ENCODE measurements at regions not wholly inside any gene's neighbourhood (a gene's known extent, or its start where the extent isn't known, plus 50 kb on each side); places are given as distances from the start of the nearest gene placed in this dataset.
A peak's percentile ranks its signal among the peaks of the same experiment; 100 is the strongest.

DNA sequence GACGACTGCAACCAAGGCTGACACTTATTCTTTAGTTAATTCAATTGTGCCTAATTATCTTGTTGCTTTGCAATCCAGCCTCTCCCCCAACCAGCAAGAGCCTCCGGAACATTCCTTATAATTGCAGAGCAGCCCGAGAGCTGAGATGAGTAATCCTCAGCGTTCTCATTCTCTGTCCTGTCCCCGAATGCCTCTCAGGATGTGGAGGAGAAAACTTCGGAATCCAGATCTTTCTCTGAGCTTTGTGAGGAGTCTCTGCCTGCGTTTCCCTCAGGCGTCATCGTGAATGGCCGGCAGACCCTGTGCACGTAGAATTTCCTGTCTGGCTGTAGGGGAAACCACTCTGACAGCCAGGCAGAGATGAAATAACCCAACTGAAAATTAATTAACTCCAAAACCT lies 160.5 kb upstream of the DIO3 start:
- no peak overlapping the region for H3K4me3 ChIP-seq (ENCODE audit: low read length)
- DNase-seq (ENCODE audit: low read depth, low spot score) = no peak

DNA sequence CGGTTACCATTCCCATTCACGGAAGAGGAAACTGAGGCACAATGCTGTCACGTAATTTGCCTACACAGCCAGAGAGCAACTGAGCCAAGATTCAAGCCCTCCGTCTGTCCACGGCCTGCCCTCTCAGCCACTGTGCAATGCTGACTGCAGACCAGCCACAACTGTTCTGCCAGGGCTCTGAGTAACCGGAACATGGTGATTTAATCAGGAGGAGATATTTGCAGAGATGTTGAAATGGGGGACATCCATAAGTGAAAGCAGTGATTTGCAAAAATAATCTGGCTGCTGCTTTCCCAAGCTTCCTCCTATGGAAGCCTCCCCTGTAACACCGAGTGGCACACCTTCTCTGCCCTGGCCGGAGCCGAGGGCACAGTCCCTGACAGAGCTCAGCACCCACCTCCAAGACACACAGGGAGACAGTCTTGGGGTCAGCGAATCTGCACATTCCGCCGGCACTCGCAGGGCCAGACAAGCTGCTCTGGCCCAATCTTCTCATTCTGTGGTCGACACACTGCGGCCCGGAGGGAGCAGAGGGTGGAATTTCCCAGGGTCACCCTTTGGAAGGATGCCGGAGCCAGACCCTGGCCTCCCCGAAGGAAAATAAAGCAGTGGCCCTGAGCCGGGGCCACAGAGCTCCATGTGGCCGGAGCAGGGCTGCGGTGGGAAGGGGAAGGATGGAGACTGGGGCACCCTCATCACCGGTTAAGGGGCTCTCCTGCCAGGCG lies 158.2 kb upstream of the DIO3 start:
- no peak overlapping the region for H3K4me3 ChIP-seq (ENCODE audit: low read length)
- no peak for DNase-seq (ENCODE audit: low read depth, low spot score)

DNA sequence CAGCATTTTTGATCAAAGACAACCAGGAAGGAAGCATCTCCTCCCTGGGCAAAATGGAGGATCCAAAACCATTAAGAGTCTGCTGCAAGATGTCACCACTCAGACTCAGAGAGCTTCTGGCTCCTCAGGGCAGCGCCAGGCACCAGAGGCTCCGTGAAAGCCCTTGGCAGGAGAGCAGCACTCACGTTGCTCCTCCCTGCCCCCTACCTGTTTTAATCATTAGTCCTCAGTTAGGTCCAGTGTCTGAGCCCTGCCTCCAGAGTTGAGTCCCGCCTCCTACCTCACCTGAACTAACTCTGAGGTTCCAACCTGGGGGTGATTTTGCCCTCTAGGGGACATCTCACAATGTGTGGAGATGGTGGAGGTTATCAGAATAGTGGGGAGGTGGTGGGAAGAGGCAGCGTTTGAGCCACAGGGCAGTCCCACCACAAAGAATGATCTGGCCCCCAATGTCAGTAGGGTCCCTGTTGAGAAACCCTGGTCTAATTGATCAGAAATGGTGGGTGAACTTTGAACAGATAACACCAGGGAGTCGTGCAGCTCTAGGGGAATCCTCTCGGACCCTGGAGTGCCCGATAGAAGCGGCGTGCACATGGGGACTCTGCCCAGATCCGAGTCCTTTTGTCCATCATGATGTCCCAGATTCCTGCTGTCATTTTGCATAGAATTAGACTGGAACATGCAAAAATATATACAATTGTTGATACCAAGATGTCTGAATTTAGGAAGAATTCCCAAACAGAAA lies 156.7 kb upstream of the DIO3 start:
- no peak for DNase-seq (ENCODE audit: low read depth, low spot score)
- H3K4me3 ChIP-seq (ENCODE audit: low read length) = no peak overlapping the region

DNA sequence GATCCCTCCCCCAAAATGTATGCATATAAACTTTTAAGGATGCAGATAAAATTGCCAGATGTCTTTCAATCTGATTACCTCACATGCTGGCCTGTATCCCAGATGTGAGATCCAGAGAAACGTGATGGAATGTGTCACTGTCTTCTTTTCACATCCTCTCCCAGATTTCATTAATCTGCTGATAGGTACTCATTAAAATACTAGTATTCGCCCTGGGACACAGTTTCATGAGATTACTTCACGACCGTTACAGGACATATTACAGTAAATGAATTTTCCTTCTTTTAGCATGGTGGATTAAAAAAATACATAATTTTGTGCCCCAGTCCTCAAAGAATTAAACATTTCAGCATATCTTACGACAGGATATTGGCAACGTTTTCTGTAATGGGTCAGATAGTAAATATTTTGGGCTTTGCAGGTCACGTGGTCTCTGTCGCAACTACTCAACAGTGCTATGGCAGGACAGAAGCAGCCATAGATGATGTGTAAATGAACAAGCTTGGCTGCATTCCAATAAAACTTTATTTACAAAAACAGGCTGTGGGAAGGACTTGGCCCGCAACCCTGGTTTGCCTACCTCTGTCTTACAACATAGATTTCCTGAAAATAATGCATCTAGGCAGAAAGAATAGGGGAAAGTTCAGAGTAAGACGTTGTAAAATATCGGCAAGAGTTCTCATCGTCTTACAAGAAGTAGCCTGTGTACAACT lies 156.0 kb upstream of the DIO3 start:
- no peak for DNase-seq (ENCODE audit: low read depth, low spot score)
- no peak overlapping the region for H3K4me3 ChIP-seq (ENCODE audit: low read length)

DNA sequence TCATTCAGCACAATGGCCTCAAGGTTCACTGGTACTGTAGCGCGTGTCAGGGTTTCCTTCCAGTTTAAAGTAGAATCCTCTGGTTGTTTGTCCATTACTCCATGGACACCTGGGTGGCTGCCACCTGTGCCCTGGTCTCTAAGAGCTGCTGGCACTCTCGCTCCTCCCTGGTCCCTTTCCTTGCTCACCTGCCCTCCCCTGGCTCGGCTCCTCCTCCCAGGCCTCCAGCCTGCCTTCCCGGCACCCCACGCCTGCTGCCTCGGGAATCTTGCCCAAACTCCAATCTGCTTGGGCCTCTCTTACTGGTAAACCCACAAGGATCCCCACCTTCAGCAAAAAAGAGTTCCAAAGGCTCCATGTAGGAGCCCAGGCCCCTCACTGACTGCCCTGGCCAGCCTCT lies 154.4 kb upstream of the DIO3 start:
- no peak for DNase-seq (ENCODE audit: low read depth, low spot score)

DNA sequence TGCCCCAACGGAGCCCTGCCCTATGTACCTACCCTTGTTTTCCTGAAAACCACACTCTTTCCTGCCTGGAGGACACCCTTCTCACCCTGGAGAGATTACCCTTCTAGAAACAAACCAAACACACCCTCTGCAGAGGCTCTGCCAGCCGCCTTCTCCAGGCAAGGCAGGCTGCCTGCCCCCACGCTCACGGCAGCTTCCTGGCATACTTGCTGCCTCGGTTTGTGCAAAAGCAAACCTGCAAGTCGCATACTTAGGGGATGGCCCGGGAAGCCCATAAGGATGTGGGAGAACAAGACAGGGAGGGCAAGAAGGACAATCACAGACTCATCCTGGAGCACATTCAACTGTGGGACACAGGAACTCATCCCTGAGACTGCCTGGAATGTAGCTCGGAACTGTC lies 154.0 kb upstream of the DIO3 start:
- no peak overlapping the region for H3K4me3 ChIP-seq (ENCODE audit: low read length)
- no peak for DNase-seq (ENCODE audit: low read depth, low spot score)

More for the DNA sequence above, 154.4 kb upstream of the DIO3 start:
- H3K4me3 ChIP-seq (ENCODE audit: low read length) = no peak overlapping the region

DNA sequence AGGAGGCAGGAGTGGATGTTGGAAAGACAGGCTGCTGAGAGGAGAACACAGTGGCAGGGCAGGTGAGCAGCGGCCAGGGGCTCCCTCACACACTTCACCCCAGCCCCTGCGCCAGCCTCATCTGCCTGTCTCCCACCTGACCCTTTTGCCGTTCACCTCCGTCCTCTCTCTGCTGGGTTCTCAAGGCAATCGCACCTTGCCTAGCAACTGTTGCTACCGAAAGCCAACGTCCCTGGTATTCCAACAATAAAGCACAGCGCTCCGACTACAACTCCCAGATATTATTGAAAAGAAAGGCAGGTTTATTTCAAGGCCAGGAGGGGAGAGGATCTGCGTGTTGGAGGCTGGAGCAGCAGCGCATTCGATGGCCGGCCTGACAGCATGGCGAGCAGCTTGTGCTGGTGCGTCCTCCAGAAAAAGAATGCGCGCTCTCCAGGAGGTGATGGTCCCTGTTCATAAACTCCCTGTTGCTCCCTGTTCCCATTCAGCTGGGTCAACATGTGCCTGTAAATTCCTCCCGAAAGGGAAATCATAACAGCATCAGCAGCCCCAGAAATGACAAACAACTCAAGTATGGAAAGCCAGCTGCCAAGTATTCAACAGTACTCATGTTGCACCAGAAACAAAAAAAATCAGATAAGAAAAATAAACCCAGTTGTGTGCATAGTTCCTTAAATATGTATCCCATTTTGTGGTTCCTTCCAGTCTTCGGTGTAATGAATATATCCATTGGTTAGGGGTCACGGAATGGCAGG lies 153.0 kb upstream of the DIO3 start:
- no peak overlapping the region for H3K4me3 ChIP-seq (ENCODE audit: low read length)
- no peak for DNase-seq (ENCODE audit: low read depth, low spot score)

DNA sequence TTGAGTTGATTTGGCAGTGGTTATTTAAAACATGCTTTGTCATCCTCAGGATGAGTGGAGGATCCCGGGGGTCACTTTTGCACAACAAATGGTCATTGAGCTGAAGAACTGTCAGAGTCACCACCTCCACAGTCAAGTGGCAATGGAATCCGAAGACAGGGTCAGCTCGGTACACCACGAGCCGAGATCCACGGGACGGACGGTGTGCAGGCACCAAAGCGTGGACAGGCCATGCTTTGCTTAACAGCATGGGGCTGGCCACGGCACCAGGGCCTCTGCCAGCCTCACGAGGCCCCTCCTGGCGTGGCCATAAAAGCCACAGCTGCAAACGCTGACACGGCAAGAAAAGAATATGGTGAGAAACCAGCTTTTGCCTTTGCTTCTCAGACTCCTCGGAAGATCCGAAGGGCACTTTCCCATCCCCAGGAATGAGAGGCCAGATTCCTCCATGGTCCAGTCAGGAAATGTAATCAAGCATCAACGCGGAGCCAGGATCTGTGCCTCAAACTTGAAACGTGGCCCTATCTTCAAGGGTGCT lies 152.2 kb upstream of the DIO3 start:
- DNase-seq (ENCODE audit: low read depth, low spot score) = no peak

DNA sequence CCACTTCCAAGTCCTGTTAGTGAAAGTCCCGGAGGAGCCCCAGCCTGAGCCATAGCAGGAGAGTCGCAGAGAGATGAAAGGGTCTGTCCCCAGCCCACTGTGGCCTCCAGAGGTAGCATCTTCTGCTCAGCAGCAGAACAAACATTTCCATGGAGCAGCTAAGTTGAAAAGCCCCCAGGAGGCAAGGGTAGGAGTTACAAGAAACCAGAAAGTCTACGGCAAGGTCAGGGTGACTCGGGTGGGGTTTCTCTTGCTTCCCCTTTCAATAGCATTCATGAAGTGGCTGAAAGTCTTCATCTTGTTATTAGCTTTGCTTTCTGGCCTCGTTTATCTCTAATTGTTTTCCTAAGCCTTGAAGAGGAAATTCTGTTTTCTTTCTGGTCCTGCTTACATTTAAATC lies 151.2 kb upstream of the DIO3 start:
- DNase-seq (ENCODE audit: low read depth, low spot score) = peak; percentile 33
- H3K4me3 ChIP-seq (ENCODE audit: low read length) = no peak overlapping the region

More for the DNA sequence above, 152.2 kb upstream of the DIO3 start:
- H3K4me3 ChIP-seq (ENCODE audit: low read length) = no peak overlapping the region

DNA sequence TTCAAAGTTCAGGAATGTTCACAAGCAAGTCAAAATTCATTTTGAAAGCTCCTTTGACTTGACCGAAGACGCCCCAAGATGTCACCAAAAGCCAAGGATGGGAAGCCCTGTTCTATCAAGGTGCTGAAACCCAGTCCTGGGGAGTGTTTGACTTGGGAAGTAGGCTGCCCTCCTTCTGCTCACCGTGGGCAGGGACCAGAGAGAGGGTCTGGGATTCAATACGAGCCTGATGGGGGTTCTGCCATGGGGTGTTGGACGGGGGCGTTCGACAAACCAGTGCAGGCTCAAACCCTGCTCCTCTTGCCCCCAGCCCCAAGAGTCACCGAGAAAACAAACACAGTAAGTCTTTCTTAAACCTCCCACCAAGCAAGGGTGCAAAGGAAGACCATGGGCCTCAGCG lies 150.1 kb upstream of the DIO3 start:
- no peak for DNase-seq (ENCODE audit: low read depth, low spot score)
- H3K4me3 ChIP-seq (ENCODE audit: low read length) = no peak overlapping the region

DNA sequence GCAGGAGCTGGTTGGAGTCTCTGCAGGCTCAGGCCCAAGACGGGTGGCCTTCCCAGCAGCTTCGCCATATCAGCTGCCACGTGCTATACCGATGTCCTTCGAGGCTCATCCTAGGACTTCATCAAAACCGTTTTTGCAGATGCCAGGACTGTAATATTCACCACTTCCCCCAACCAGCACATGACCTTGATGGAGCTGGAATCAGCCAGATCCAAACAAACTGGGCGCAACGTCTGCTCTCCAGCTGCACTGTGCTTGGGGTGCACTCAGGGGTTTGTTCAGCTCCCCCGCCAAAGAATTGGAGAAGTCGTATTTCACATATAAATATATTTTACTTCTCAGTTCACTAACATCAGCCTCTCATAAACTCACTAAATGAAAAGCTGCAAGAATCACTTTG lies 149.5 kb upstream of the DIO3 start:
- no peak for DNase-seq (ENCODE audit: low read depth, low spot score)
- H3K4me3 ChIP-seq (ENCODE audit: low read length) = no peak overlapping the region

DNA sequence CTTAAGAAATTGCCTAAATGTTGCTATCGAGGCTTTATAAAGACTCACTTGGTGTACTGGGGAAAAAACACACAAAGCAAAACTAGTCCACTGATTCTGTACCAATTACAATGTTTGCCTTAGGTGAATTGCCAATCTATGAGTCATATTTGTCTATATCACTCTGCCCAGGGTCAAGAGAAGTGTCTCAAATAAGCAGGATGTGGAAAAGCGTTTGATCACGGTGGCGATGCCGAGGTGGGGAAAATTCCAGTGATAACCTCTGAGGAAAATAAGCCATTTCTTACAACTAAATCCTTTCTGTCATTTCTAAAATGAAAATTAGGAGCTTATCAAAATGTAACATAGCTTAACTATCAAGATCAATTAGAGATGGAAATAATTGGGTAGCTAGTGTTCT lies 148.6 kb upstream of the DIO3 start:
- no peak overlapping the region for H3K4me3 ChIP-seq (ENCODE audit: low read length)
- no peak for DNase-seq (ENCODE audit: low read depth, low spot score)

DNA sequence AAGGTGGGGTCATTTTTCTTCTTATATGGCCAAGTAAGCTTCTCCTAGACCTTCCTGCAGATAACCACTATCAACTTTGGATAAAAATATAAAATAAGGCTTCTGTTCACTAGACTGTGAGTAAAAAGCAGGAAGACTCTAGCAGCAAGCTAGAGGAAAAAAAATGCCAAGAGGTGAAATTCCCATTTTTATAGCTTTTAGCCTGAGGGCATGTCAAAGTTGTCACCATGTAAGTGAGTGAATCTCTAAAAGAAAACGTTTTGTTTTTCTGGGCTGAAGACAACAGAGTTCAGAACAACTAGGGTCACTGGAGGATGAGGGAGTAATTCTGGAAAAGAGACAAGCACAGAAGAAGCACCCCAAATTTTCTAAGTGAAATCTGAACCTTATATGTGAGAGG lies 143.9 kb upstream of the DIO3 start:
- no peak overlapping the region for H3K4me3 ChIP-seq (ENCODE audit: low read length)
- DNase-seq (ENCODE audit: low read depth, low spot score) = no peak

DNA sequence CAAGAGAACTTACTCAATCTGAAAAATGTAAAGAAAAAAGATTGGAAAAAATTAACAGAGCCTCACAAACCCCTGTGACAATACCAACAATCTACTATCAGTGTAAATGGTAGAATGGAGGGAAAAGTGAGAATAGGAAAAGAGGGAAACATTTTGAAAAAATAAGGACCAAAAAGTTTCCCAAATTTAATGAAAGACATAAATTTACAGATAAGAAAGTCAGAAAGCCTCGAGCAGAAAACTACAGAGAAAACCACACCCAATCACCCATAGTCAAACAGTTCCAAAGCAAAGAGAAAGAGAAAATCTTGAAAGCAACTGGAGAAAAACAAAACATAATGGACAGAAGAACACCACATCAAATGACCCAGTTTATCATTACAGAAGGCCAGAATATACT lies 142.7 kb upstream of the DIO3 start:
- H3K4me3 ChIP-seq (ENCODE audit: low read length) = no peak overlapping the region
- DNase-seq (ENCODE audit: low read depth, low spot score) = no peak

DNA sequence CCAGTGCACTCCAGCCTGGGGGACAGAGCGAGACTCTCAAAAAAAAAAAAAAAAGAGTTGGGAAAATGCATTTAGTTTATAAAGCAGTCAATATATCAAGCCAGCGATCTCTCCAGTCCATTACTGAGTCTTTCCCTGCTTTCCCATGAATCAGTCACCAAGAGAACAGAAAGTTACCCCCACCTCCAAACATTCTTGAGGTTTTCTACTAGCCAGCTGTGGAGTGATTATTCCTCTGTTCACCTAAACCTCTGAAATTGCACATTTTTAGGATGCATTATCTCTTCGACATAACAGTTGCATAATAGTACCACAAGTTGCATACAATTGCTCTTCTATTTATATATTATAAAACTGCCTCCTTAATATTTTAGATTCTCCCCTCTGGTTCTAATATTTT lies 134.8 kb upstream of the DIO3 start:
- no peak for DNase-seq (ENCODE audit: low read depth, low spot score)
- H3K4me3 ChIP-seq (ENCODE audit: low read length) = no peak overlapping the region

DNA sequence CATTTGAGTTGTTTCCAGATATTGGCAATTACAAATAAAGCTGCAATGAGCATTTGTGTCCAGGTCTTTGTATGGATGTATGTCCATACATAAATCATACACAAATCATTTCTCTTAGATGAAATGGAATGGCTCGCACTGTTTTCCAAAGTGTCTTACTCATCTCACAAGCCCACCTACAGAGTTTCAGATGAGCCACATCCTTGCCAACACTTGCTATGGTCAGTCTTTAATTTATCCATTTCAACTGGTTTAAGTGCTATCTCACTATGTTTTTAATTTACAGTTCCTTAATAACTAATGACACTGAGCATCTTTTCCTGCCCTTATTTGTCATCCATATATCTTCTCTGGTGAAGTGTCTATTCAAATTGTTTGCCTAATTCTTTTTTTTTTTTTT lies 132.9 kb upstream of the DIO3 start:
- DNase-seq (ENCODE audit: low read depth, low spot score) = no peak
- no peak overlapping the region for H3K4me3 ChIP-seq (ENCODE audit: low read length)

DNA sequence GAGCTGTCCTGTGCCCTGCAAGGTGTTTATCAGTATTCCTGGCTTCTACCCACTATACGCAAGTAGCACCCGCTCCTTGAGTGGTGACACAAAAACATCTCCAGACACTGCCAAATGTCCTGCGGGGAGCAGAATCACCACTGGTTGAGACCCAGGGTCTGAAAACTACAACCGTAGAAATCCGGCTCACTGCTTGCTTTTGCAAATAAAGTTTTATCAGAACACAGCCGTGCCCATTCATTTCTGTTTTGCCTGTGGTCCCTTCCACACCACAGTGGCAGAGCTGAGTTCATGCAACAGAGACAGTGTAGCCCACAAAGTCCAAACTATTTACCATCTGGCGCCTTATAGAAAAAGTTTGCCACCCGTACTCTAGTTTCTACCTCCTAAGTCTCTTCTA lies 125.7 kb upstream of the DIO3 start:
- no peak for DNase-seq (ENCODE audit: low read depth, low spot score)
- H3K4me3 ChIP-seq (ENCODE audit: low read length) = no peak overlapping the region

DNA sequence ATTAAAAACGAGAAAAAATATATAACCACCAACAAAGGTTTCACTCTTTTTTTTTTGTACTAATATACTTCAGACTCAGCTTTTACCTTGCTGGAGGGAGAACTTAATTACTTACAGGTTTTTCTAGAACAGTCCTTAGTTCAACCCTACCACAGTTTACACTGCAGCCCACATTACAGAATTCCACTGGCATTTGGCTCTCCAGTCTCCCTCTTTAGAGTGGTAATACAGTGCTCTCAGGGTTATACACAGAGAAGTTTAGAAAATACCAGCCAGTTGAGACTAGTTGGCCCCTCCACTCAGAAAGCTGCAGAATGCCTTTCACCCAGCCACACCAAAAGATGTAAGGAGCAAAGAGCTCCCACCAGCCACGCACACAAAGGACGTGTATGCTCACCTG lies 122.3 kb upstream of the DIO3 start:
- no peak overlapping the region for H3K4me3 ChIP-seq (ENCODE audit: low read length)
- no peak for DNase-seq (ENCODE audit: low read depth, low spot score)

DNA sequence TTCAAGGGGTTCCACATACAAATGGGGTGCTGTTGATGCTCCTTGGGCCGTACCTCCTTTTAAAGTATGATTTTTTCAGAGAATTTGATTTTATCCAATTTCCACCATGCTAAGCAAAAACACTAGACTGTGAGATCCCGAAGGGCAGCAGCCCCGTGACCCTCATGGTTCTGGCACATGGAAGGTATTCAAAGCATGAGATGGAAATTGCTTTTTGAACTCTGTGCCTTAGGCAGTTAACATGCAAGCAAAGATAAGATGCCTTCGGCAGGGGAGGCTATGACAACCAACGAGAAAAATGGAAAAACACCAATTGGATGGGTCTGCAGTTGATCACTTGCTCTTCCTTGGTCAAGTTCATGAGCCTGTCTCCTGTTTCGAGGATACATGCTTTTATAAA lies 120.8 kb upstream of the DIO3 start:
- no peak for DNase-seq (ENCODE audit: low read depth, low spot score)
- H3K4me3 ChIP-seq (ENCODE audit: low read length) = no peak overlapping the region
